ENCODE measurements at regions not wholly inside any gene's neighbourhood (a gene's known extent, or its start where the extent isn't known, plus 50 kb on each side); places are given as distances from the start of the nearest gene placed in this dataset.
A peak's percentile ranks its signal among the peaks of the same experiment; 100 is the strongest.
"Not testable (repeated sequence)": the region's sequence is repeated elsewhere in the genome, so short reads cannot be mapped to it uniquely, and the experiment has no call there.

- no peak for DNase-seq (ENCODE audit: low spot score)
Measured at GRCh38 chr4:18666322-18666721, 644.8 kb upstream of the LCORL start.

DNA sequence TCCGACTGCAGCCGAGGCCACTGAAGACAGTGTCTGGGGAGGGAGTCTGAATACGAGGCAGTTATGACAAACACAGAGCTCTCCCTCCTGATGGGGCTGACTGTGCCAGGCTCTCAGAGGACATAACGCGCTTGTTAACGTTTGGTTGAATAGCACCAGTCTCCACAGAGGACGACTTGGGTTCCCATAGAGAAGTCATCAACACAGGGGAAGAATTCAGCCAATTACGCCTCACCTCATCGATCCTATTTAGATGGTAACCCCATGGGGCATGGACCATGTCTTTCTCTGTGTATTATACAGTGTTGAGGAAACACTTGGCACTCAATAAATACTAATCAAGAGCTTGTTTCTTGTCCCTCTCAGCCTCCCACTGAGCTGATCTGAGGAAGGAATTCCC is 642.6 kb upstream of the LCORL start:
- DNase-seq (ENCODE audit: low spot score): peak; percentile 48

- DNase-seq (ENCODE audit: low spot score): no peak
Measured at GRCh38 chr4:18645351-18645750, 623.8 kb upstream of the LCORL start.

DNA sequence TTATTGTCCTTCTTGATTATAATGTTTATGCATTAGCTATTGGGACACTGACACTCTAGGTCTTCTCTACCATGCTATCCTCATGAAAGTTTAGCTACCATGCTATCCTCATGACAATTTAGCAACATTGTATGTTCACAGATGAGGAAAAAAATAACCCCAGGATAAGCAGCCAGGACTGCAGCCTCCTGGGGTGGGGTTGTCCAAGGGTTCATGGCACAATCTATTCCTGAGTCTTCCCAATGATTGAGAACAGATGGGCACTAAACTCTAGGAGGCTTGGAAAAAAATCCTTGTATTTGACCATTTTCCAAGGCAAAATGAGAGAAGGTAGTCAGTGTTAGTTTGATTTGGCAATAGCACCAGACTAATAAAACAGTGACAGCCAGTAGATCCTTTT is 619.8 kb upstream of the LCORL start:
- no peak for DNase-seq (ENCODE audit: low spot score)

DNA sequence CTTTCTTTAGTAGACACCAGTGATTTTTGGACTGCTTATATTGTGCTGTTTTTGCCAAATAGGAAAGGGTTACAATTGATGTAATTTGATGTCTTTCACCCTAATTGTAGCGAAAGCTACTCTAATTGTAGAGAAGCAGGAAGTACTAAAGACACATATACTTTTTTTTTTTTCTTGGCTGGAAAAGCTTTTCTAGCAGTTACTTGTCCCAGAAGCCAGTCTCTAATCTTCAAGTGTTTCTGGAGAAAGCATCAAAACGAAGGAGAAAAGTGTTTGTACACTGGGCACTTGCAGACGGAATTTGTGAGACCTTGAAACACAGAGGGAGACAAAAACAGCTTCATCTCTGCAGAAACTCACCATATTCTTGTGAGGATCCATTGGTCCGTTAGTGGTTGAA is 616.5 kb upstream of the LCORL start:
- no peak for DNase-seq (ENCODE audit: low spot score)

- DNase-seq (ENCODE audit: low spot score): peak; percentile 12
Measured at GRCh38 chr4:18636001-18636585, 614.5 kb upstream of the LCORL start.

DNA sequence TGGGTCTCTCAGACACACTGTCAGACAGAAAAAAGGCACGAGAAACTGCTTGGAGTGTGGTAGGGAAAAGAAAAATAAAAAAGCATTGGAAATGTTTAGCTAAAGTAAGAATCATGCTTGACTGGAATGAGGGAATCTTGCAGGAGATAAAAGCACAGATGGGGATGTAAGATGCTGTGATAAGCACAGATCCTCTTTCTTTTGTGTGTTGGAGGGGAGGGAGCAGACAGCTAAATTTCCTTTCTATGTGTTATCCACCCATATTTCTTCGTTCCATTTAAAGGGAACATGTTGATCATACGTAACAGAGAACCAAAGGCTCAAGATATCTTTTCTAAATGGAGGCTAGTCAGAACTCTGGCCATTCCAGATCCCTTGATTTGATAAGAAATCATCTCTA is 614.0 kb upstream of the LCORL start:
- no peak for DNase-seq (ENCODE audit: low spot score)

- DNase-seq (ENCODE audit: low spot score): no peak
Measured at GRCh38 chr4:18631586-18631985, 610.0 kb upstream of the LCORL start.

DNA sequence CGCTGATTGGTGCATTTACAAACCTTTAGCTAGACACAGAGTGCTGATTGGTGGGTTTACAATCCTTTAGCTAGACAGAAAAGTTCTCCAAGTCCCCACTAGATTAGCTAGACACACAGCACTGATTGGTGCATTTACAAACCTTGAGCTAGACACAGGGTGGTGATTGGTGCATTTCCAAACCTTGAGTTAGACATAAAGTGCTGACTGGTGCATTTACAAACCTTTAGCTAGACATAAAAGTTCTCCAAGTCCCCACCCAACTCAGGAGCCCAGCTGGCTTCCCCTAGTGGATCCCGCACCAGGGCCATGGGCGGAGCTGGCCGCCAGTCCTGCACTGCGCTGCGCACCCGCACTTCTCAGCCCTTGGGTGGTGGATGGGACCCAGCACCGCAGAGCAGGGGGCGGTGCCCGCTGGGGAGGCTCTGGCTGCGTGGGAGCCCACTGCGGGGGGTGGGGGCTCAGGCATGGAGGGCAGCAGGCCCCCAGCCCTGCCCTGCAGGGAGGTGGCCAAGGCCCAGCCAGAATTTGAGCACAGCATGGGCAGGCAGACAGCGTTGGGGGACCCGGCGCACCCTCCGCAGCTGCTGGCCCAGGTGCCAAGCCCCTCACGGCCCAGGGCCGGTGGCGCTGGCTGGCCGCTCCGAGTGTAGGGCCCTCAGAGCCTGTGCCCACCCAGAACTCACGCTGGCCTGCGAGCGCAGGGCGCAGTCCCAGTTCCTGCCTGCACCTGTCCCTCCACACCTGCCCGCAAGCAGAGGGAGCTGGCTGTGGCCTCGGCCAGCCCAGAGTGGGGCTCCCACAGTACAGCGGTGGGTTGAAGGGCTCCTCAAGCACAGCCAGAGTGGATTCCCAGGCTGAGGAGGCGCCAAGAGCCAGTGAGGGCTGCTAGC is 608.9 kb upstream of the LCORL start:
- DNase-seq (ENCODE audit: low spot score): no peak

GRCh38 chr4:18627447-18628005 is 606.0 kb upstream of the LCORL start:
- no peak for DNase-seq (ENCODE audit: low spot score)

DNA sequence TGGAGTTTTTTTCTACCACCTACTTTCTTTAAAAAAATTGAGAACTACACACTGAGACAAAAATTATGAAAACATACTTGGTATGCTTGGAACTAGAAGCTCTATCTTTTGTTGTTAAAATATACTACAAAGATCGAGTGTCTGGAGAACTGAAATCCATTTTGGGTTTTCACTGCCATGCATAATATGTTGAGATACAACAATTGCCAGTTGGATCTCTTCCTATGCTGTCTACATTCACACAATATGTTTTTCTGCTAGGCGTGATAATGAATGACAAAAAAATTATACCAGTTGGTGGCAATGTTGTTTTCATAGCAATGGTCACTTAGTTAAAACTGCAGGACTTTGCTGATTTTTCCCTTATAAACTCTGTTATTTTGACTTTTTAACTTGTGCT is 605.4 kb upstream of the LCORL start:
- no peak for DNase-seq (ENCODE audit: low spot score)

- DNase-seq (ENCODE audit: low spot score): no peak
Measured at GRCh38 chr4:18626366-18626765, 604.8 kb upstream of the LCORL start.

DNA sequence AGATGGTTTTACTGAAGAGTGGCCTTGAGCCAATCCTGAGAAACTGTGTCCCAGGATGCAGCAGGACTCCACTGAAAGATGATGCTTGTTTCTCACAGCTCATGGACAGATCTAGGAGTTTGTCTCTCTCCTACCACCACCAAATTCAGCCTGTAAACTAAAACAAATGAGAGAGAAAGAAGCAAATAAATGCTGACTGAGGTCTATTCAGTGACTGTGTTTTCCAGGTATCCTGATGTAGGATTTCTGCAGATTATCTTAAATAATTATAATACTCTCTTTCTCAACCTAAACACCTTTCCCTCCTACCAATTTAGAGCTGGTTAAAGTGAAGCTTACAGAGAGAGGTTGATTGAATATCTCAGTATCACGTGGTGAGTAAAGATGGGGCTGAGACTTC is 599.6 kb upstream of the LCORL start:
- no peak for DNase-seq (ENCODE audit: low spot score)

GRCh38 chr4:18616720-18617119 is 595.2 kb upstream of the LCORL start:
- DNase-seq (ENCODE audit: low spot score): no peak

DNA sequence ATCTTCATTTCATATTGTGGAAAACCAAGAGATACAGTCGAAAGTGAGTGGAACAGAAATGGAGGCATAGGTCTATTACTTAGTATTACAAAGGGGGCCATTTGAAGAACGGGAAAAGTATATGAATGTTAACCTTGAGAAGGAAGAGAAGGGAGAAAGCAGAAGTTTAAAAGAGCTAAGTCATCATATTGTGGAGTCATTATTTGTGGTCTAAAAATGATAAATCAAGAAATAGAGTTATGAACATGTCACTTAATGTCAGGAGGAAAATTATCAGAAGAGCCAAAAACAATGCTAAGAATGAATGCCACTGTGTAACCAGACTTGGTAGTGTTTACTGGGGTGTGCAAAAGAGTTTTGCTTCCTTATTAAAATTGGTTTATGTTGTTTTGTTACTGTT is 589.5 kb upstream of the LCORL start:
- no peak for DNase-seq (ENCODE audit: low spot score)

DNA sequence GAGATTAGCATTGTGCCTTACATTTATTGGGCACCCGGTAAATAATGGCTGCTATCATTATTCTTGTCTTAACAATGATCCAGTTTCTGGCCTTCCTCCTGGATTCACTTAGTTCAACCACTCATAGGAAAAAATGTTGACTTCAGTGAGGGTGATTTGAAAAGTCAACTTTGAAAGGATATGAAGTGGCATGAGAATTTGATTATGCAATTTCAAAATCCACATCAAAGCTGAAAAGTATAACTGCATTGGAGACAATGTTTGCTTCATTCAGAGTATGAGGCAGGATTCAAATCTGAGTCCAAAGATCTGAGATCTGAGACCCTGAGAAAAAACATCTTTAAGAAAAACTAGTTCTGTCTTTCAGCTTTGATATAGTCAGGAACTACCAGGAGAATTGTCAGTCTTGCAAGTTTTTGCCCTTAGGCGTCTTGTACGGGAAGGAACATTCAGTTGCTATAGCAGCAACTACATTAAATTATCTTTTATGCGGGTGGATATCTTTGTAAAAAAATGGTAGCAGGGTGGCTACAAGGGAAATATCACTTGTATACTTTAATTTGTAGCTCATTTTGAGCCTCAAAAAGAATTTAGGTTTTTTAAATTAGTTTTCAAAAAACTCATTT is 587.5 kb upstream of the LCORL start:
- DNase-seq (ENCODE audit: low spot score): no peak

DNA sequence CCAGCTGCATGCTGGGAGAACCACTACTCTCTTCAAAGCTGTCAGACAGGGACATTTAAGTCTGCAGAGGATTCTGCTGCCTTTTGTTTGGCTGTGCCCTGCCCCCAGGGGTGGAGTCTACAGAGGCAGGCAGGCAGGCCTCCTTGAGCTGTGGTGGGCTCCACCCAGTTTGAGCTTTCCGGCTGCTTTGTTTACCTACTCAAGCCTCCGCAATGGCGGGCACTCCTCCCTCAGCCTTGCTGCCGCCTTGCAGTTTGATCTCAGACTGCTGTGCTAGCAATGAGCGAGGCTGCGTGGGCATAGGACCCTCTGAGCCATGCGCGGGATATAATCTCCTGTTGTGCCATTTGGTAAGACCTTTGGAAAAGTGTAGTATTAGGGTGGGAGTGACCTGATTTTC is 581.1 kb upstream of the LCORL start:
- not testable (repeated sequence) for DNase-seq (ENCODE audit: low spot score)

GRCh38 chr4:18593297-18594002 is 571.9 kb upstream of the LCORL start:
- DNase-seq (ENCODE audit: low spot score): peak; percentile 93

DNA sequence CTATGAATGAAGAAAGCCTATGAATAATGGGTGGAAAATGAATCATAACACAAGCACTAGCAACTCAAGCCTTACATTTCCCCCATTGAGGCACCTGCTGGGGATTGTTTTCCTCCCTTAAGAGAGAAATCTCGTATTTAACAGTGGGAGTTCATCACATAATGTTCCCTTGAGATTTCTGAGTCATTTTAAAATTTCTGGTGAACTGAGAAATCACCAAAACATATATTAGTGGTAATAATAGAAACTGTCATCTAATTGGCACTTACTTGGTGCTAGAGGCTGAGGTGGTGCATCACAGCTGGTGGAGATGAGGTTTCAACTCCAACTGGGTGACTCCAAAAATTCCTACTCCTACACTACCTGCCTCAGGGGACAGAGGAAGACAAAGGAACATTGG is 561.3 kb upstream of the LCORL start:
- no peak for DNase-seq (ENCODE audit: low spot score)

- DNase-seq (ENCODE audit: low spot score): no peak
Measured at GRCh38 chr4:18578307-18578706, 556.8 kb upstream of the LCORL start.

DNA sequence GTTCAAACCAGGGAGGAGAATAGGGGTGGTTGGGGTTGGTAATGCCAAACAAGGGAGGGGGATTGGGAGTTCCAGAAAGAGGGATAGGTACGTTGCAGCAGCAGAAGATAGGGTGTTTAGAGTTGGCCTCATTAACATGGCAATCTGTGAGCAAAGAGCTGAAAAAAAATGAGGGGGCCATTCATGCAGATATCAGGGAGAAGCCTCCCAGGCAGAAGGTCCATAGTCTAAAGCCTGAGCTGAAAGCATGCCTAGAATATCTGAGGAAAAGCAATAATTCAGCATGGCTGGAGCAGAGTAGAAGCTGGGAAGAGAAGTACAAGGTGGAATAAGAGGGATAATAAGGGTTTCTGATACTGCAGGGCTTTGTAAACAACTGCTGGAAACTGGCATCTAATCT is 550.9 kb upstream of the LCORL start:
- no peak for DNase-seq (ENCODE audit: low spot score)

GRCh38 chr4:18571301-18571761 is 549.8 kb upstream of the LCORL start:
- no peak for DNase-seq (ENCODE audit: low spot score)
